ENCODE measurements at regions not wholly inside any gene's neighbourhood (a gene's known extent, or its start where the extent isn't known, plus 50 kb on each side); places are given as distances from the start of the nearest gene placed in this dataset.

DNA sequence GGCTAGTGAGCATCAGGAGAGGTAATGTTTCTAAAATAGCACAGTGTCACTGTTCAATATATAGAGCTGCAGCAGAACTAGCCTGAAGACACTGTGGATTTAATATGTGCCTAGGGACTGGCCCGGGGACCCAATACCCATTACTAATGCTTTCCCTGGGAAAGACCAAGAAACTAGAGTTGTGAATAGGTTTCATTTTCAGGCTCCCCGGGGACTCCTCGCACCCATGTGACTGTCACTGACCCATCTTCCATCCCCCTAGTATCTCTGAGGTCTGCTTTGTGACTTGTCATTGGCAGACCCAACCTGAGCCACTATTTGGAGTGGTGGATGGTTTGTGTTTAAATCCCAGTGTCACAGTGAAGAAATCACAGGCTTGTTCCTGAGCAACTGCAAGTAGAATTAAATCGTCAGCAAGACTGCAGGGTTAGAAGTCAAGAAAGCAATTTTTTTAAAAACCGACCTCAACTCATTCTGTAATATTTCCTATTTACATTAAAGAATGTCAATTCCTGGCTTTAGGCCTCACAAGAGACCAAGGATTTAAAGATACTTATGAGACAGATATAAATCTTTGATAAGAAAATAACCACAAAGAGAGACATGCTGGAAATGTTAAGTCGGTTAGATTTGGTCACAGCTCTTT, 130.0 kb upstream of the TNR start:
- no peaks in the 10 kb centered on the region for H3K36me3 ChIP-seq (ENCODE audit: control insufficient read depth in 3 of 3, insufficient read depth in 2 of 3, low read depth in 1 of 3, low read length in 3 of 3)
- DNase-seq (no peak), FAIRE-seq (no peak)
- H3K4me1 ChIP-seq (ENCODE audit: control insufficient read depth in 3 of 3, insufficient read depth in 2 of 3, low read depth in 1 of 3, low read length in 2 of 3), result no peaks in the 10 kb centered on the region
- no peak overlapping the region for H3K27ac ChIP-seq (ENCODE audit: low read depth in 1 of 3, low read length in 2 of 3)
- no peaks in the 10 kb centered on the region for H3K9me3 ChIP-seq (ENCODE audit: control insufficient read depth in 2 of 2, insufficient read depth in 1 of 2, low read depth in 1 of 2, low read length in 1 of 2)
- no peaks in the 10 kb centered on the region for H3K27me3 ChIP-seq (ENCODE audit: control insufficient read depth in 3 of 3, insufficient read depth in 3 of 3, low read length in 3 of 3)
- WGBS, 3 donors, result 62 to 82% (median 73%) methylated on average over 6 of the region's 6 CpGs
- H3K4me3 ChIP-seq (ENCODE audit: low read depth in 1 of 3, low read length in 3 of 3), result no peak overlapping the region

GRCh38 chr1:175872588-175872987, 129.2 kb upstream of the TNR start:
- H3K4me1 ChIP-seq (ENCODE audit: control insufficient read depth in 3 of 3, insufficient read depth in 2 of 3, low read depth in 1 of 3, low read length in 2 of 3), result no peaks in the 10 kb centered on the region
- no peak overlapping the region for H3K27ac ChIP-seq (ENCODE audit: low read depth in 1 of 3, low read length in 2 of 3)
- H3K36me3 ChIP-seq (ENCODE audit: control insufficient read depth in 3 of 3, insufficient read depth in 2 of 3, low read depth in 1 of 3, low read length in 3 of 3), result no peaks in the 10 kb centered on the region
- WGBS, 3 donors, result 64 to 93% (median 85%) methylated on average over 3 to 4 of the region's 4 CpGs
- no peak overlapping the region for H3K4me3 ChIP-seq (ENCODE audit: low read depth in 1 of 3, low read length in 3 of 3)
- DNase-seq (no peak), FAIRE-seq (no peak)
- no peaks in the 10 kb centered on the region for H3K9me3 ChIP-seq (ENCODE audit: control insufficient read depth in 2 of 2, insufficient read depth in 1 of 2, low read depth in 1 of 2, low read length in 1 of 2)
- H3K27me3 ChIP-seq (ENCODE audit: control insufficient read depth in 3 of 3, insufficient read depth in 3 of 3, low read length in 3 of 3), result no peaks in the 10 kb centered on the region

GRCh38 chr1:175871647-175872046, 128.3 kb upstream of the TNR start:
- Histone ChIP-seq H3K9me3 (ENCODE audit: control insufficient read depth in 2 of 2, insufficient read depth in 1 of 2, low read depth in 1 of 2, low read length in 1 of 2) (no peaks in the 10 kb centered on the region), H3K4me1 (ENCODE audit: control insufficient read depth in 3 of 3, insufficient read depth in 2 of 3, low read depth in 1 of 3, low read length in 2 of 3) (no peaks in the 10 kb centered on the region), H3K4me3 (ENCODE audit: low read depth in 1 of 3, low read length in 3 of 3) (no peak overlapping the region), H3K27ac (ENCODE audit: low read depth in 1 of 3, low read length in 2 of 3) (no peak overlapping the region), H3K36me3 (ENCODE audit: control insufficient read depth in 3 of 3, insufficient read depth in 2 of 3, low read depth in 1 of 3, low read length in 3 of 3) (no peaks in the 10 kb centered on the region), H3K27me3 (ENCODE audit: control insufficient read depth in 3 of 3, insufficient read depth in 3 of 3, low read length in 3 of 3) (no peaks in the 10 kb centered on the region)
- FAIRE-seq, result no peak
- WGBS, 3 donors, result 92 to 94% (median 94%) methylated on average over 4 of the region's 4 CpGs
- no peak for DNase-seq

DNA sequence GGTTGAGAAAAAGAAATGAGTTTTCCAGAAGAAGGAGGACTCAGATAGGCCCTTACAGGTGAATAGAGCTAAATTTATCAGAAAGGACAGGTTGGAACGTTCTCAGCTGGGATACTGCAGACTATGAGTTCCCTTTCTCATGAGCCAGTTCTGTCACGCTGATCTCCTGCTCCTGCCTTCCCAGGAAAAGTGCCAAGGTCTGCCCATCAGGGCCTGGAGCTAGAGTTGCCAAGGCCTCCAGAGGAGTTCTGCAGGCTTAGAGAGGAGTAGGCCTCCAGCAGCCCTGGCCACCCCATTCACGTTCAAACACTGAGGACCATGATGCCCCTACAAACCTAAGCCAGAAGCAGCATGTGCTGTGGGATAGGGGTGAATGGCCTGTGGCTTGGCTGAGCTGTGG, 126.8 kb upstream of the TNR start:
- Histone ChIP-seq H3K27me3 (ENCODE audit: control insufficient read depth in 3 of 3, insufficient read depth in 3 of 3, low read length in 3 of 3) (no peaks in the 10 kb centered on the region), H3K36me3 (ENCODE audit: control insufficient read depth in 3 of 3, insufficient read depth in 2 of 3, low read depth in 1 of 3, low read length in 3 of 3) (no peaks in the 10 kb centered on the region), H3K4me3 (ENCODE audit: low read depth in 1 of 3, low read length in 3 of 3) (no peak overlapping the region), H3K27ac (ENCODE audit: low read depth in 1 of 3, low read length in 2 of 3) (no peak overlapping the region), H3K9me3 (ENCODE audit: control insufficient read depth in 2 of 2, insufficient read depth in 1 of 2, low read depth in 1 of 2, low read length in 1 of 2) (no peaks in the 10 kb centered on the region), H3K4me1 (ENCODE audit: control insufficient read depth in 3 of 3, insufficient read depth in 2 of 3, low read depth in 1 of 3, low read length in 2 of 3) (no peaks in the 10 kb centered on the region)
- no peak for FAIRE-seq
- whole genome bisulfite sequencing, 3 donors, result 65 to 75% (median 74%) methylated on average over 3 of the region's 3 CpGs
- no peak for DNase-seq

- 73 to 80% (median 73%) methylated on average over 2 of the region's 2 CpGs for WGBS, 3 donors
Measured at GRCh38 chr1:175866776-175867175, 123.4 kb upstream of the TNR start.

DNA sequence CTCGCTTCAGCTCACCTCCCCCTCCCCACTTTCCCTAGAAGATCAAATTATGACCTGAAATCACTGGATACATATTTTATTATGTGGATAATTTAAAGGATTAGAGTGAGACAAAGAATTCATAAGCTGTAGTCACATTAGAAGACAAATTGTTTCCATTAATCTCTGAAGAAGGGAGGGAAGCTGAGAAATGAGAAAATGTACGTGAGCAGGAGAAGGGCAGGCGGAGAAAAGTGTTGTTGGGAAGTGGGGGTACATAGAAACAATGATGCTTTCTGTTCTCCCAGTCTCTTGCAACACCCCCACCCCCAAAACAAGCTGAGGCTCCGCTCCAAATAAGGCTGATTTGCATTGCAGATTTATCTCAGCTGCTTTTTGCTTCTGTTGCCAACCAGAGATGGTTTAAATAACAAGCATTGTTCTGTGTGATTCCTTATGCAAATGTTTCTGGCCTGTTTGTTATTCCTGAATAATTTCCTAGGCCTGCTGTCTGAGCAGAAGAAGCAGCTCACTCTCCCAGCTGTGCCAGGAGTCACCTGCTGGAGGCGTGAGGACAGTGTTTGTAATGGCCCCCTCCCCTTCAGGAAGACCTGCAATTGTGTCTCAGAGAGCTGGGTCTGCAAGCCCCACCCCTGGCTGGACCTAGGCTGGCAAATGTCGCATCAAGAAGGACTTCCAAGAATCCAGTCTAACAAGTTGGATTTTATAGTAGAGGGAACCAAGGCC, 121.8 kb upstream of the TNR start:
- DNase-seq (no peak), FAIRE-seq (no peak)
- Histone ChIP-seq H3K27ac (ENCODE audit: low read depth in 1 of 3, low read length in 2 of 3) (no peak overlapping the region), H3K9me3 (ENCODE audit: control insufficient read depth in 2 of 2, insufficient read depth in 1 of 2, low read depth in 1 of 2, low read length in 1 of 2) (no peaks in the 10 kb centered on the region), H3K4me1 (ENCODE audit: control insufficient read depth in 3 of 3, insufficient read depth in 2 of 3, low read depth in 1 of 3, low read length in 2 of 3) (peaks cover 0 to 28% (median 2%) of the 10 kb centered on the region in 3 donors), H3K27me3 (ENCODE audit: control insufficient read depth in 3 of 3, insufficient read depth in 3 of 3, low read length in 3 of 3) (no peaks in the 10 kb centered on the region), H3K36me3 (ENCODE audit: control insufficient read depth in 3 of 3, insufficient read depth in 2 of 3, low read depth in 1 of 3, low read length in 3 of 3) (no peaks in the 10 kb centered on the region), H3K4me3 (ENCODE audit: low read depth in 1 of 3, low read length in 3 of 3) (no peak overlapping the region)
- WGBS, 3 donors, result 69 to 78% (median 76%) methylated on average over 6 of the region's 6 CpGs

More at GRCh38 chr1:175866776-175867175, 123.4 kb upstream of the TNR start:
- no peak for FAIRE-seq
- H3K9me3 ChIP-seq (ENCODE audit: control insufficient read depth in 2 of 2, insufficient read depth in 1 of 2, low read depth in 1 of 2, low read length in 1 of 2), result no peaks in the 10 kb centered on the region
- no peak overlapping the region for H3K27ac ChIP-seq (ENCODE audit: low read depth in 1 of 3, low read length in 2 of 3)
- no peak for DNase-seq
- H3K4me1 ChIP-seq (ENCODE audit: control insufficient read depth in 3 of 3, insufficient read depth in 2 of 3, low read depth in 1 of 3, low read length in 2 of 3), result peaks cover 0 to 21% (median 0%) of the 10 kb centered on the region in 3 donors
- H3K36me3 ChIP-seq (ENCODE audit: control insufficient read depth in 3 of 3, insufficient read depth in 2 of 3, low read depth in 1 of 3, low read length in 3 of 3), result no peaks in the 10 kb centered on the region
- H3K4me3 ChIP-seq (ENCODE audit: low read depth in 1 of 3, low read length in 3 of 3), result no peak overlapping the region
- no peaks in the 10 kb centered on the region for H3K27me3 ChIP-seq (ENCODE audit: control insufficient read depth in 3 of 3, insufficient read depth in 3 of 3, low read length in 3 of 3)

DNA sequence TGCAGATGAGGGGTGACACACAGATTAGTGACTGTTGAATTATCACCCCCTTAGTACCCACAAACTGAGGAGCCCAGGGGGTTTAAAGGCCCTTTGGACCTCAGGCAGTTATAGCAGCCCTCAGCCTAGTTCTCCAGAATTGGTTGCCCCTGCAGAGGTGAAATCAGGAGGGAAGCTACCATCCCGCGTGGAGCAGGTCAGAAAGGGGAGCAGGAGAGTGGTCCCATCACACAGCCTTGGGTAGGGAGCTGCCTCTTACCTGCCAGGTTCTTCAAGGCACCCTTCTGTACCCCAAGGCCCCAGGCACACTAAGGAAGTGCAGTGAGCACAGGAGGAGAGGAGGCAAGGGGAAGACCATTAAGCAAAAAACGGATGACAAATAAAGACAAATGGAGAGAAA, 121.2 kb upstream of the TNR start:
- Histone ChIP-seq H3K27ac (ENCODE audit: low read depth in 1 of 3, low read length in 2 of 3) (no peak overlapping the region), H3K4me3 (ENCODE audit: low read depth in 1 of 3, low read length in 3 of 3) (no peak overlapping the region), H3K4me1 (ENCODE audit: control insufficient read depth in 3 of 3, insufficient read depth in 2 of 3, low read depth in 1 of 3, low read length in 2 of 3) (peaks cover 0 to 28% (median 2%) of the 10 kb centered on the region in 3 donors), H3K9me3 (ENCODE audit: control insufficient read depth in 2 of 2, insufficient read depth in 1 of 2, low read depth in 1 of 2, low read length in 1 of 2) (no peaks in the 10 kb centered on the region), H3K36me3 (ENCODE audit: control insufficient read depth in 3 of 3, insufficient read depth in 2 of 3, low read depth in 1 of 3, low read length in 3 of 3) (no peaks in the 10 kb centered on the region), H3K27me3 (ENCODE audit: control insufficient read depth in 3 of 3, insufficient read depth in 3 of 3, low read length in 3 of 3) (no peaks in the 10 kb centered on the region)
- DNase-seq, result no peak
- WGBS, 3 donors, result 74 to 89% (median 76%) methylated on average over 3 of the region's 3 CpGs
- FAIRE-seq, result no peak

- FAIRE-seq (no peak), DNase-seq (no peak)
- Histone ChIP-seq H3K4me1 (ENCODE audit: control insufficient read depth in 3 of 3, insufficient read depth in 2 of 3, low read depth in 1 of 3, low read length in 2 of 3) (peaks cover 0 to 28% (median 2%) of the 10 kb centered on the region in 3 donors), H3K36me3 (ENCODE audit: control insufficient read depth in 3 of 3, insufficient read depth in 2 of 3, low read depth in 1 of 3, low read length in 3 of 3) (no peaks in the 10 kb centered on the region), H3K9me3 (ENCODE audit: control insufficient read depth in 2 of 2, insufficient read depth in 1 of 2, low read depth in 1 of 2, low read length in 1 of 2) (no peaks in the 10 kb centered on the region), H3K27ac (ENCODE audit: low read depth in 1 of 3, low read length in 2 of 3) (no peak overlapping the region), H3K27me3 (ENCODE audit: control insufficient read depth in 3 of 3, insufficient read depth in 3 of 3, low read length in 3 of 3) (no peaks in the 10 kb centered on the region), H3K4me3 (ENCODE audit: low read depth in 1 of 3, low read length in 3 of 3) (no peak overlapping the region)
- 86 to 87% (median 87%) methylated on average over 7 of the region's 7 CpGs for WGBS, 3 donors
Measured at GRCh38 chr1:175864183-175864582, 120.8 kb upstream of the TNR start.
